IPS-18a (cell line): ENCODE measurements at regions not wholly inside any gene's neighbourhood (a gene's known extent, or its start where the extent isn't known, plus 50 kb on each side); places are given as distances from the start of the nearest gene placed in this dataset.

Experiments used
- H3K27ac ChIP-seq: one replicate; pipeline ENCODE4 v1.5.1; 2013; ENCODE audit warnings: low read length
- H3K27me3 ChIP-seq: one replicate; pipeline ENCODE4 v1.6.1; 2013; ENCODE audit warnings: mild to moderate bottlenecking, low read length; ENCODE audit not compliant: control insufficient read depth, insufficient read depth
- H3K36me3 ChIP-seq: one replicate; pipeline ENCODE4 v1.6.1; 2013; ENCODE audit warnings: low read depth, low read length; ENCODE audit not compliant: control insufficient read depth
- H3K4me1 ChIP-seq: one replicate; pipeline ENCODE4 v1.6.1; 2013; ENCODE audit warnings: low read depth, low read length; ENCODE audit not compliant: control insufficient read depth
- H3K4me3 ChIP-seq: one replicate; pipeline ENCODE4 v1.5.1; 2013; ENCODE audit warnings: low read length
- H3K9ac ChIP-seq: one replicate; pipeline ENCODE4 v1.6.1; 2013; ENCODE audit warnings: mild to moderate bottlenecking, low read length, moderate library complexity
- H3K9me3 ChIP-seq: one replicate; pipeline ENCODE4 v1.6.1; 2013; ENCODE audit warnings: low read depth, low read length; ENCODE audit not compliant: control insufficient read depth

- no peak overlapping the region for H3K4me3 ChIP-seq
- no peaks in the 10 kb centered on the region for H3K36me3 ChIP-seq
- no peaks in the 10 kb centered on the region for H3K4me1 ChIP-seq
- H3K9me3 ChIP-seq, result peaks cover 9% of the 10 kb centered on the region
- no peaks in the 10 kb centered on the region for H3K27me3 ChIP-seq
- H3K27ac ChIP-seq, result no peak overlapping the region
- H3K9ac ChIP-seq, result no peak overlapping the region
Measured at GRCh38 chr12:127881371-127882140, 385.4 kb upstream of the TMEM132C start.

GRCh38 chr12:127883013-127883412 lies 384.0 kb upstream of the TMEM132C start:
- H3K9me3 ChIP-seq, result peaks cover 15% of the 10 kb centered on the region
- no peaks in the 10 kb centered on the region for H3K36me3 ChIP-seq
- no peak overlapping the region for H3K4me3 ChIP-seq
- H3K4me1 ChIP-seq, result no peaks in the 10 kb centered on the region
- no peaks in the 10 kb centered on the region for H3K27me3 ChIP-seq
- no peak overlapping the region for H3K27ac ChIP-seq
- no peak overlapping the region for H3K9ac ChIP-seq

- Histone ChIP-seq H3K4me3 (no peak overlapping the region), H3K9me3 (peaks cover 21% of the 10 kb centered on the region), H3K36me3 (no peaks in the 10 kb centered on the region), H3K27me3 (no peaks in the 10 kb centered on the region), H3K9ac (no peak overlapping the region), H3K4me1 (no peaks in the 10 kb centered on the region), H3K27ac (no peak overlapping the region)
Measured at GRCh38 chr12:127885954-127886750, 380.8 kb upstream of the TMEM132C start.

- H3K27me3 ChIP-seq, result no peaks in the 10 kb centered on the region
- no peak overlapping the region for H3K9ac ChIP-seq
- no peaks in the 10 kb centered on the region for H3K36me3 ChIP-seq
- no peak overlapping the region for H3K27ac ChIP-seq
- no peak overlapping the region for H3K4me3 ChIP-seq
- no peaks in the 10 kb centered on the region for H3K4me1 ChIP-seq
- H3K9me3 ChIP-seq, result peaks cover 21% of the 10 kb centered on the region
Measured at GRCh38 chr12:127886827-127887226, 380.1 kb upstream of the TMEM132C start.

- no peaks in the 10 kb centered on the region for H3K4me1 ChIP-seq
- no peaks in the 10 kb centered on the region for H3K36me3 ChIP-seq
- no peak overlapping the region for H3K27ac ChIP-seq
- no peak overlapping the region for H3K4me3 ChIP-seq
- H3K9me3 ChIP-seq, result peaks cover 22% of the 10 kb centered on the region
- no peak overlapping the region for H3K9ac ChIP-seq
- H3K27me3 ChIP-seq, result no peaks in the 10 kb centered on the region
Measured at GRCh38 chr12:127888943-127889719, 377.8 kb upstream of the TMEM132C start.

GRCh38 chr12:127893895-127894609 lies 372.9 kb upstream of the TMEM132C start:
- no peak overlapping the region for H3K9ac ChIP-seq
- no peaks in the 10 kb centered on the region for H3K27me3 ChIP-seq
- no peaks in the 10 kb centered on the region for H3K36me3 ChIP-seq
- H3K9me3 ChIP-seq, result peaks cover 13% of the 10 kb centered on the region
- no peaks in the 10 kb centered on the region for H3K4me1 ChIP-seq
- no peak overlapping the region for H3K4me3 ChIP-seq
- H3K27ac ChIP-seq, result no peak overlapping the region

- Histone ChIP-seq H3K4me3 (no peak overlapping the region), H3K36me3 (no peaks in the 10 kb centered on the region), H3K4me1 (no peaks in the 10 kb centered on the region), H3K27ac (no peak overlapping the region), H3K27me3 (no peaks in the 10 kb centered on the region), H3K9ac (no peak overlapping the region), H3K9me3 (peaks cover 7% of the 10 kb centered on the region)
Measured at GRCh38 chr12:127896661-127897060, 370.3 kb upstream of the TMEM132C start.

GRCh38 chr12:127898616-127899015 lies 368.4 kb upstream of the TMEM132C start:
- H3K36me3 ChIP-seq, result no peaks in the 10 kb centered on the region
- no peaks in the 10 kb centered on the region for H3K27me3 ChIP-seq
- peaks cover 5% of the 10 kb centered on the region for H3K9me3 ChIP-seq
- no peak overlapping the region for H3K9ac ChIP-seq
- H3K4me1 ChIP-seq, result no peaks in the 10 kb centered on the region
- no peak overlapping the region for H3K27ac ChIP-seq
- no peak overlapping the region for H3K4me3 ChIP-seq

GRCh38 chr12:127899971-127900370 lies 367.0 kb upstream of the TMEM132C start:
- Histone ChIP-seq H3K27me3 (no peaks in the 10 kb centered on the region), H3K4me1 (no peaks in the 10 kb centered on the region), H3K4me3 (no peak overlapping the region), H3K9me3 (peaks cover 3% of the 10 kb centered on the region), H3K27ac (no peak overlapping the region), H3K36me3 (no peaks in the 10 kb centered on the region), H3K9ac (no peak overlapping the region)

GRCh38 chr12:127900386-127900785 lies 366.6 kb upstream of the TMEM132C start:
- Histone ChIP-seq H3K36me3 (no peaks in the 10 kb centered on the region), H3K4me1 (no peaks in the 10 kb centered on the region), H3K4me3 (no peak overlapping the region), H3K27ac (no peak overlapping the region), H3K9me3 (peaks cover 6% of the 10 kb centered on the region), H3K27me3 (no peaks in the 10 kb centered on the region), H3K9ac (no peak overlapping the region)

- no peaks in the 10 kb centered on the region for H3K36me3 ChIP-seq
- no peak overlapping the region for H3K9ac ChIP-seq
- peaks cover 16% of the 10 kb centered on the region for H3K9me3 ChIP-seq
- no peak overlapping the region for H3K27ac ChIP-seq
- H3K27me3 ChIP-seq, result no peaks in the 10 kb centered on the region
- no peaks in the 10 kb centered on the region for H3K4me1 ChIP-seq
- H3K4me3 ChIP-seq, result no peak overlapping the region
Measured at GRCh38 chr12:127903146-127903545, 363.8 kb upstream of the TMEM132C start.
